ENCODE measurements at regions not wholly inside any gene's neighbourhood (a gene's known extent, or its start where the extent isn't known, plus 50 kb on each side); places are given as distances from the start of the nearest gene placed in this dataset.
"Not testable (repeated sequence)": the region's sequence is repeated elsewhere in the genome, so short reads cannot be mapped to it uniquely, and the experiment has no call there.

DNA sequence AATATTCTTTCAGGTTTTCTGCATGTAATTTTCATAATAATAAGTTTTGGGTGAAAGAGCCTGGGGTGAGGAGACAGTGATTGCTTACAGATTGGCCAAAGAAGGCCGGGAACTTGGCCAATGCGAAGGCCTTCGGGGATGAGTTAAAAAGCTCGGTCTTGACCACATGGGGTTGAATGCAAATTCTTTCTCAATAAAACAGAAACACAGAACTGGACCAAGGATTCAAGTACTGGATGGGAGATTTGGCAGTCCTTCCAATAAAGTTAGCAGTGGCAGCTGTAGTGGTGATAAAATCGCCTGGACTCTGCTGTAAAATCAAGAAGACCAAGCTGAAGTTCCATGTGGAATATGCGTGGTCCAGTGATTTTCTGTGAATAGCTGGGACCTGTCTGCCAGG lies 282.2 kb upstream of the KLF3 start:
- no peak for DNase-seq (ENCODE audit: low read depth, low spot score)

GRCh38 chr4:38382520-38382919 lies 281.5 kb upstream of the KLF3 start:
- no peak for DNase-seq (ENCODE audit: low read depth, low spot score)

DNA sequence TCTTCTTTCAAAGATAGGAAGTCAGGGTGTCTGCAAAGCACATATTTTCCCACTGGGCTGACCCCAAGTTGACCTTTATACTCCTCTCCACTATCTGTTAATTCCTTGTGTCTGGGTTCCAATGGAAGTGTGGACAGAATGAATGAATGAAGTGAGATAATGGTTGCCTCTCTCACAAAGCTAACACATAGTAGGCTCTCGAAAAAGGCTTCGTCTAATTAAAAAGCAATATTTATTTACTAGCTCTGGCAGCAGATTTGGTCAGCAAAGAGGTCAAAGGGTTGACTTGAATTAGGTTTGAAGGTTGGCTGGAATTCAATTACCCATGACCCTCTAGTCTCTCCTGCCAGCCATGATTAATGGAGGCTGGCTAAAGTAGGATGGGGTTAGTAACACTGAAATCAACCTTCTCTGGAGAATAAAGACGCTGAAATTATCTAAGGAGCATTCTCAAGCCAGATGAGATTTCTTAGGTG lies 280.3 kb upstream of the KLF3 start:
- no peak for DNase-seq (ENCODE audit: low read depth, low spot score)

- DNase-seq (ENCODE audit: low read depth, low spot score), result no peak
These were observed 278.6 kb upstream of the KLF3 start for GRCh38 chr4:38385093-38386004.

DNA sequence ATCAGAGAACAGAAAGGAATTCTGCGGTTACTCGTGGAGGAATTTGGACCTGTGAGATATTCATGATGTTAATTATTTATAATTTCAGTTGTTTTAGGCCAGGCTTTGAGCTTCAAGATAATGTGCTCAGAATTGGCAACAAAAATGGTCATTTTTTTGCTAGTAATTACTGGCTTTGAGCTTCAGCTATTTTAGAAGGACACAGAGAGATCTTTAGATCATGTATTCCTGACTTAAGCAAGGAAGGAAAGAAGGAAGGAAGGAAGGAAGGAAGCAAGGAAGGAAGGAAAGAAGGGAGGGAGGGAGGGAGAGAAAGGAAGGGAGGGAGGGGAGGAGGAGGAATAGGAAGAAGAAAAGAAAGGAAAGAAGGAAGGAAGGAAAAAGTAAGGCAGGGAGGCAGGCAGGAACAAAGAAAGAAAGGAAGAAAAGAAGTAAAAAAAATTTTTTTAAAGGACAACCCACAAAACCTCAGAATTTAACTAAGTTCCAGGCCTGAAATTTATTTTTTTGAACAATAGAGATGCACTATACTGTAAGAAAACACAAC lies 277.9 kb upstream of the KLF3 start:
- no peak for DNase-seq (ENCODE audit: low read depth, low spot score)

DNA sequence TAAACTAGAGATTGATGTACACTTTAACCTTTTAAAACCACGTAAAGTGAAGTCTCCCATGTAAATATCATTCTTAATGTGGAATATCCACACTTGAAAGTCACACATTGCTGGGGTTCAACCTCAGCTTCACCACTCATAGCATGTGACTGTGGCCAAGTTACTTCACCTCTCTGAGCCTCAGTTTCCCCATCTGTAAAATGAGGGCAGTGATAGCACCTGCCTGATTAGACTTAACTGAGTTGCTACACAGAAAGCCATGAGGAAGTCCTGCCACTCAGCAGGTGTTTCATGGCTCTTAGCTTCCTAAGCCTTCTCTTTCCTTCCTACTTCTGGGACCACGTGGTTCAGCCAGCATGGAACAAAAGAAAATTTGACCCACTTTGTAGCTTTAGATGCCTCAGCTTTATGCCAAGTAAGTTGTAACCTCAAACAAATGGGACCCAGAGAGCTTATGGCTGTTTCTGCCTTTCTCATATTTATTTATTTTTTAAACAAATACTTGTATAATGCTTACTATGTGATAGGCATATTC lies 277.3 kb upstream of the KLF3 start:
- no peak for DNase-seq (ENCODE audit: low read depth, low spot score)

- no peak for DNase-seq (ENCODE audit: low read depth, low spot score)
These were observed 276.7 kb upstream of the KLF3 start for GRCh38 chr4:38387348-38387747.

GRCh38 chr4:38387819-38388218 lies 276.2 kb upstream of the KLF3 start:
- DNase-seq (ENCODE audit: low read depth, low spot score), result no peak

GRCh38 chr4:38388907-38389306 lies 275.1 kb upstream of the KLF3 start:
- DNase-seq (ENCODE audit: low read depth, low spot score), result not testable (repeated sequence)

- DNase-seq (ENCODE audit: low read depth, low spot score), result no peak
These were observed 272.9 kb upstream of the KLF3 start for GRCh38 chr4:38390969-38391545.

GRCh38 chr4:38392223-38392855 lies 271.7 kb upstream of the KLF3 start:
- no peak for DNase-seq (ENCODE audit: low read depth, low spot score)

DNA sequence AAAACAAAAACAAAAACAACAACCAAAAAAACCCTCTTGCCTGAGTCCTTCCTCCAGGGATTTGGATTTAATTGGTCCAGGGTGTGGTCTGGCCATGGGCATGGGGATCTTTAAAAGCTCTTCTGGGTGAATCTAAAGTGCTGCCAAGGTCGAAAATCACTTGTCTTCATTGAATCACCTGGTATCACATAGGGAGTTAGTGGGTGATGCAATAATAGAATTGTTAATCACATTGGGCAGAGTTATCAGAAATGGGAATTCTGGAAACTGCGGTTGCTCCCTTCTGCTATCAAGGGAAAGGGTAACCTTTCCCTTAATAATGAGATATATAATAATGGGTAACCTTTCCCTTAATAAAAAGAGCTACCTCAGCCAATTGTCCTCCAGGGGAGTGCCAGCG lies 267.9 kb upstream of the KLF3 start:
- no peak for DNase-seq (ENCODE audit: low read depth, low spot score)

- DNase-seq (ENCODE audit: low read depth, low spot score), result no peak
These were observed 267.0 kb upstream of the KLF3 start for GRCh38 chr4:38396845-38397547.

- DNase-seq (ENCODE audit: low read depth, low spot score), result no peak
These were observed 263.1 kb upstream of the KLF3 start for GRCh38 chr4:38400946-38401345.

DNA sequence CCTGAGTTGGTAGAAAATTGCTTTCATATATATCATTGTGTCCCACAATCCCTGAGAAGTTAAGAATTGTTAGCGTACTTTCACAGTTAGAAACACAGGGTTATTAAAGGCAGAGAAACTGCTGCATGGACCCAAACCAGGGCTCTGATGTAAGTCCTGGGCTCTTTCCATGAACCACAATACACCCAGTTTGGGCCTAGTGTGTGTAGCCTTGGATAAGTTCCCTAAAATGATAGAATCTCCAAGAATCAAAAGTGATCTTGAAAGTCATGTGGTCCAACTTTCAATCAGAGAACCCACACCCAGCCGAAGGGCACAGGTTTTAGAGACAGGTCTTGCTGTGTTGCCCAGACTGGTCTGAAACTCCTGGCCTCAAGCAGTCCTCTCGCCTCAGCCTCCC lies 257.8 kb upstream of the KLF3 start:
- no peak for DNase-seq (ENCODE audit: low read depth, low spot score)

- no peak for DNase-seq (ENCODE audit: low read depth, low spot score)
These were observed 254.1 kb upstream of the KLF3 start for GRCh38 chr4:38409852-38410251.

DNA sequence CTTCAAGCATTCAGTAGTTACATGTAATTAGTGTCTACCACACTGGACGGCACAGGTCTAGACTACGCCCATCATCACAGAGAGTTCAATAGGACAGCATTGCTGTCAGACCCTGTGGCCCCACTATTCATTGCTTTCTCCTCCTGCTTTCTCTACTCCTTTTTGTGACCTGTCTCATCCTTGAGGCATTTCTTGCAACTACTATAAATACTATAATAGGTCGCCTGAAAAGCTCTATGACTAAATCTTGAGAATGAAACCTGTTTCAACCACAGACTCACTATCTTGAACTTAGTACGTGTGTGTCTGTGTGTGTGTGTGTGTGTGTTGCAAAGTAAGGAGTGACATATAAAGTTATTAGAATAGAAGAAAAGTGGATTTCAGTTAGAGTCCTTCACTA lies 252.9 kb upstream of the KLF3 start:
- DNase-seq (ENCODE audit: low read depth, low spot score), result no peak

GRCh38 chr4:38411981-38412536 lies 251.9 kb upstream of the KLF3 start:
- no peak for DNase-seq (ENCODE audit: low read depth, low spot score)

DNA sequence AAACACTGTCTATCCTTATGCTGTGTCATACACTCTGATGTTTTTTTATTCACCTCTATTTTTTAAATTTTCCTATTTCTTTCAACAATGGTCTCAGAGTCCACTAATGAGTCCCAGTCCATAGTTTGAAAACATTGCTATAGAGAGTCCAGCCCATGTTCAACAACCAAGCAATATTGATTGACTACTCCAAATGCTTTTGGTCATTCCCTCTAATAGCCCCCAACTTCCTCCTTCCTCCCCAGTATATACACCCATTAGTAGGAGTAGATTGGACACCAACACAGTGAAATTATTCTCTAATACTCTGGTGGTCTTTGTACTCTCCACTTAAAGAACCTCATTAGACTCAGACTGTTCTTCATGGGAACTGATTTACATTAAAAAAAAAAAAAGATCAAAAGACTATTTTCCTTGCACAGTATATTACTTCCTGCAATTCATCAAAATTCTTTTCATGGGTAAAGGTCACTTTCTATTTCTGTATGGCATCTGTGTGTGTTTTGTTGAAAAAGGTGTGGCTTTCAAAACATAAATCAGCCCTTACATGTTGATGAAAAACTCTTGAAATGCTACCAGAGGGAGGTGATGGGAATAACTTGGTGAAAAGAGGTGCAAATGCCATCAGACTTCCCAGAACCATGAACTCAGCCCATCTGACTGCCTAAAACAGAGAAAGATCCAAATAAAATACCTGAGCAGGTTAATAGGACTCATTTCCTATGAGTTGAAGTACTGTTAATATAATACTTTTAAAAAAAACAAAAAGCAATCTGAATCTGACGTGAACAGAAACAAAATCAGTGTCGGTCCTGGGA lies 250.3 kb upstream of the KLF3 start:
- DNase-seq (ENCODE audit: low read depth, low spot score), result no peak

DNA sequence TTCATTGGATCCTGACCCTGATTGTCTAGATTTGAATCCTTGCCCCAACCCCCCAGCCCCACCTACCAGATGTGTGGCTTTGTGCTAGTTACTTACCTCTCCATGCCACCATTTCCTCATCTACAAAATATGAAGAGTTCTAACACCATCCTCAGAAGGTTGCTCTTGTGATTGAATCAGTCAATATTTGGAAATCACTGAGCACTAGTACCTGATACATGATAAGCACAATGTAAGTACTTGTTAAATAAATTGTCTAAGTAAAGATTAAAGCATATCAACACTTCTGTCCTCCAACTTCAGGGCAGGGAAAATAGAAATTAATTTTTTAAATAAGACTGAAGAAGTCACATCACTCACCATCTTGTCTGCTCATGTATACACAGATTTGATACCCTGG lies 249.6 kb upstream of the KLF3 start:
- no peak for DNase-seq (ENCODE audit: low read depth, low spot score)

Measured in activated naive CD8-positive, alpha-beta T cell treated with anti-CD3 and anti-CD28 coated beads, Interleukin-2, amount 50 U/mL, for 16 hours (primary cell).